Loucy (cell line): ENCODE measurements at regions not wholly inside any gene's neighbourhood (a gene's known extent, or its start where the extent isn't known, plus 50 kb on each side); places are given as distances from the start of the nearest gene placed in this dataset.

Experiments
- EZH2phosphoT487 ChIP-seq: fragments of 200-600 bp; IDR thresholded peaks from 2 replicates; pipeline ENCODE4 v1.6.1; 2018; ENCODE audit warnings: antibody characterized with exemption, mild to moderate bottlenecking, moderate library complexity, borderline replicate concordance
- TF ChIP-seq, protein P1 (sequence below): fragments of 200-600 bp; sonication (generic); conservative IDR thresholded peaks from 2 replicates; pipeline ENCODE4 v1.5.1; 2014; ENCODE audit warnings: mild to moderate bottlenecking, antibody characterized with exemption, low read length

DNA sequence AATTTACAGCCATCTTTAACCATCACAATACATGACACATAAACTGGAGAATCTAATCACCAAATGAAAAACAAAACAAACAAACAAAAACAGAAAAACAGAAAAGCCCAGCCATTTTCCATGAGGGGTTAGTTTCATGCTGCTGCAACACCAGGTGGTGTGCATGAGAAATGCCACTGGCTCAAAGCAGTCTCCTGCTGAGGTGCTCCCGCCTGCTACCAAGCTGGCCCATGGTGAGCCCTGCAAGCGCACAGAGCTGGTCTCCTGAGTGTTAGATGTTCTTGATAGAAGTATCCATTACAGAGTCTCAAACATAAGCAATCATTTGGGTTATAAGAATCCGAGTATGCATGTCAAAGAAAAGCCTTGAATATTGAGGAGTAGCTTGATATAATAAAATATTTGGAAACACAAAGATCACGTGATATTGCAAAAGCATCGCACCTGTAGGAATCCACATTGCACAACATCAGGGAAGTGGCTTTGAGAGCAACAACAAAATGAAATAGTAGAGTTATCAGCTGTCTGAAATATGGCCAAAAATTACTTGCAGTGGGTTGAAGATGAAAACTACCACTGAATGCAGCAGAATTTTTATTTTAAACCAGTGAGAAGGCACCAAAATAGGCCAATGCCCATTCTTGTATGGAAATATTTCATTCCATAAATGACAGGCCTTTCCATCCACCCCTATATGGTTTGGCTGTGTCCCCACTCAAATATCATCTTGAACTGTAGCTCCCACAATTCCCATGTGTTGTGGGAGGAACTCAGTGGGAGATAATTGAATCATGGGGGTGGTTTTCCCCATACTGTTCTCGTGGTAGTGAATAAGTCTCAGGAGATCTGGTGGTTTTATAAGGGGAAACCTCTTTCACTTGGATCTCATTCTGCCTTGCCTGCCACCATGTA lies 194.8 kb downstream of the SYK start:
- TF ChIP-seq, protein P1, sequence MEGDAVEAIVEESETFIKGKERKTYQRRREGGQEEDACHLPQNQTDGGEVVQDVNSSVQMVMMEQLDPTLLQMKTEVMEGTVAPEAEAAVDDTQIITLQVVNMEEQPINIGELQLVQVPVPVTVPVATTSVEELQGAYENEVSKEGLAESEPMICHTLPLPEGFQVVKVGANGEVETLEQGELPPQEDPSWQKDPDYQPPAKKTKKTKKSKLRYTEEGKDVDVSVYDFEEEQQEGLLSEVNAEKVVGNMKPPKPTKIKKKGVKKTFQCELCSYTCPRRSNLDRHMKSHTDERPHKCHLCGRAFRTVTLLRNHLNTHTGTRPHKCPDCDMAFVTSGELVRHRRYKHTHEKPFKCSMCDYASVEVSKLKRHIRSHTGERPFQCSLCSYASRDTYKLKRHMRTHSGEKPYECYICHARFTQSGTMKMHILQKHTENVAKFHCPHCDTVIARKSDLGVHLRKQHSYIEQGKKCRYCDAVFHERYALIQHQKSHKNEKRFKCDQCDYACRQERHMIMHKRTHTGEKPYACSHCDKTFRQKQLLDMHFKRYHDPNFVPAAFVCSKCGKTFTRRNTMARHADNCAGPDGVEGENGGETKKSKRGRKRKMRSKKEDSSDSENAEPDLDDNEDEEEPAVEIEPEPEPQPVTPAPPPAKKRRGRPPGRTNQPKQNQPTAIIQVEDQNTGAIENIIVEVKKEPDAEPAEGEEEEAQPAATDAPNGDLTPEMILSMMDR: no peak
- no peak for TF ChIP-seq EZH2phosphoT487
